PC-9 (cell line): ENCODE measurements at regions not wholly inside any gene's neighbourhood (a gene's known extent, or its start where the extent isn't known, plus 50 kb on each side); places are given as distances from the start of the nearest gene placed in this dataset.

Source experiments
- BruUV-seq: library from RNA; stranded (reverse); fragments of 400-500 nt; replicated peaks from 2 replicates; lab custom pipeline; 2021; lab: Mats Ljungman, UMichigan
- CTCF ChIA-PET: fragments of 300-600 bp; sonication (Branson Sonifier 250); formaldehyde crosslinking; loops from one replicate; lab custom pipeline; 2022; ENCODE audit warnings: antibody characterized with exemption; lab: Charles Lee
- POLR2A ChIA-PET: fragments of 300-600 bp; sonication (Branson Sonifier 250); formaldehyde crosslinking; loops from one replicate; lab custom pipeline; 2022; ENCODE audit warnings: antibody characterized with exemption; ENCODE audit not compliant: unreplicated experiment; lab: Charles Lee
- DNase-seq, 2 experiments: peaks; one replicate each; pipeline versions ENCODE4 v3.0.0 to v3.0.0-alpha.2; 2015 to 2022; ENCODE audit warnings: mixed read lengths in 1 of 2
- H2AFZ ChIP-seq: fragments of 200-600 bp; sonication (generic); 2 replicates; pipeline ENCODE4 v1.8.1; 2017; ENCODE audit warnings: antibody characterized with exemption
- H3F3A ChIP-seq: fragments of 200-600 bp; sonication (generic); 2 replicates; pipeline ENCODE4 v1.8.1; 2017; ENCODE audit warnings: antibody characterized with exemption, mild to moderate bottlenecking, low read depth; ENCODE audit not compliant: insufficient read depth
- H3K27ac ChIP-seq: fragments of 200-600 bp; sonication (generic); 2 replicates; pipeline ENCODE4 v1.6.1; 2016; ENCODE audit warnings: mixed run types
- H3K27me3 ChIP-seq: fragments of 200-600 bp; sonication (generic); 2 replicates; pipeline ENCODE4 v1.6.1; 2016; ENCODE audit warnings: low read depth, mixed run types; ENCODE audit not compliant: insufficient read depth
- H3K36me3 ChIP-seq: fragments of 200-600 bp; sonication (generic); 2 replicates; pipeline ENCODE4 v1.6.1; 2016; ENCODE audit warnings: low read depth, mixed run types
- H3K4me1 ChIP-seq: fragments of 200-600 bp; sonication (generic); replicated peaks from 2 replicates; pipeline ENCODE4 v1.6.1; 2016; ENCODE audit warnings: mixed run types; ENCODE audit not compliant: insufficient read depth
- H3K4me2 ChIP-seq: fragments of 200-600 bp; sonication (generic); 2 replicates; pipeline ENCODE4 v1.6.1; 2017; ENCODE audit warnings: mixed run types
- H3K4me3 ChIP-seq: fragments of 200-600 bp; sonication (generic); 2 replicates; pipeline ENCODE4 v1.6.1; 2016; ENCODE audit warnings: mixed run types
- H3K79me2 ChIP-seq: fragments of 200-600 bp; sonication (generic); 2 replicates; pipeline ENCODE4 v1.6.1; 2017; ENCODE audit warnings: low read depth, mixed run types
- H3K9me2 ChIP-seq: fragments of 200-600 bp; sonication (generic); 2 replicates; pipeline ENCODE4 v1.8.1; 2017; ENCODE audit warnings: mild to moderate bottlenecking; ENCODE audit not compliant: insufficient read depth
- H3K9me3 ChIP-seq: fragments of 200-600 bp; sonication (generic); 2 replicates; pipeline ENCODE4 v1.8.1; 2016; ENCODE audit warnings: low read depth; ENCODE audit not compliant: insufficient read depth
- H4K20me1 ChIP-seq: fragments of 200-600 bp; sonication (generic); 2 replicates; pipeline ENCODE4 v1.8.1; 2017; ENCODE audit not compliant: insufficient read depth
- EZH2 ChIP-seq: fragments of 200-600 bp; sonication (generic); IDR thresholded peaks from 2 replicates; pipeline ENCODE4 v1.8.0; 2017; ENCODE audit warnings: antibody characterized with exemption, low read depth
- intact Hi-C: fragments of 100-400 bp; cut with micrococcal nuclease; formaldehyde crosslinking; loops from one replicate; pipeline ENCODE4 v1.10.0; 2022; ENCODE audit not compliant: unreplicated experiment
- TF ChIP-seq, protein P1 (sequence below): fragments of 200-600 bp; sonication (generic); conservative IDR thresholded peaks from 2 replicates; pipeline ENCODE4 v1.6.1; 2017; ENCODE audit warnings: mixed run types, antibody characterized with exemption, mild to moderate bottlenecking, moderate library complexity

DNA sequence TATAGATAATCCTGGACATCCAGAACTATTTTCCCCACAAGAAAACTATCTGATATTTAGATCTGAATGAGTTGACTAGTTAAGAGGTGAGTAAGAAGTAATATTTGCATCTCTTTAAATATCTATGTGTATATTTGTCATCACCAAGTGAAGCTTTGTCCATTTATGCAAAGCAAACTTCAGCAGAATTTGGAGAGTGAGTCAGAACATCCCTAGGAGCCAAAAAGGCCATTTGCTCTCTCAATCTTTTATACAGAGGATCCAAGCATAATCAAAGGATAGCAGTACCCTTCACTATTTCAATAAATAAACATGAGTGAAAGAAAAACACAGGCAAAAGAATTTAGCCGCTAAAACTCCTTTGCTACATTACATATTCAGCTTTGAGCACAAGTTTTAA lies 454.4 kb downstream of the NR2F1-AS1 start:
- TF ChIP-seq EZH2, result no peak
- TF ChIP-seq, protein P1, sequence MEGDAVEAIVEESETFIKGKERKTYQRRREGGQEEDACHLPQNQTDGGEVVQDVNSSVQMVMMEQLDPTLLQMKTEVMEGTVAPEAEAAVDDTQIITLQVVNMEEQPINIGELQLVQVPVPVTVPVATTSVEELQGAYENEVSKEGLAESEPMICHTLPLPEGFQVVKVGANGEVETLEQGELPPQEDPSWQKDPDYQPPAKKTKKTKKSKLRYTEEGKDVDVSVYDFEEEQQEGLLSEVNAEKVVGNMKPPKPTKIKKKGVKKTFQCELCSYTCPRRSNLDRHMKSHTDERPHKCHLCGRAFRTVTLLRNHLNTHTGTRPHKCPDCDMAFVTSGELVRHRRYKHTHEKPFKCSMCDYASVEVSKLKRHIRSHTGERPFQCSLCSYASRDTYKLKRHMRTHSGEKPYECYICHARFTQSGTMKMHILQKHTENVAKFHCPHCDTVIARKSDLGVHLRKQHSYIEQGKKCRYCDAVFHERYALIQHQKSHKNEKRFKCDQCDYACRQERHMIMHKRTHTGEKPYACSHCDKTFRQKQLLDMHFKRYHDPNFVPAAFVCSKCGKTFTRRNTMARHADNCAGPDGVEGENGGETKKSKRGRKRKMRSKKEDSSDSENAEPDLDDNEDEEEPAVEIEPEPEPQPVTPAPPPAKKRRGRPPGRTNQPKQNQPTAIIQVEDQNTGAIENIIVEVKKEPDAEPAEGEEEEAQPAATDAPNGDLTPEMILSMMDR, result no peak
- no peak overlapping the region for H3K4me2 ChIP-seq
- H2AFZ ChIP-seq, result no peak overlapping the region
- H3K36me3 ChIP-seq, result no peaks in the 10 kb centered on the region
- ChIA-PET POLR2A (no interaction called here), CTCF (no interaction called here)
- no peak for DNase-seq
- peaks cover 6% of the 10 kb centered on the region; the same call in 1 of the 2 replicates for H3K9me3 ChIP-seq
- no peak overlapping the region for H3K27ac ChIP-seq
- intact Hi-C loops, result no loop called here
- no peaks in the 10 kb centered on the region for H4K20me1 ChIP-seq
- H3F3A ChIP-seq, result no peaks in the 10 kb centered on the region
- no peaks in the 10 kb centered on the region for H3K9me2 ChIP-seq
- no peaks in the 10 kb centered on the region for H3K79me2 ChIP-seq
- BruUV-seq, result no TSS peak
- no peak overlapping the region for H3K4me3 ChIP-seq
- H3K4me1 ChIP-seq, result no peaks in the 10 kb centered on the region
- no peaks in the 10 kb centered on the region for H3K27me3 ChIP-seq

DNA sequence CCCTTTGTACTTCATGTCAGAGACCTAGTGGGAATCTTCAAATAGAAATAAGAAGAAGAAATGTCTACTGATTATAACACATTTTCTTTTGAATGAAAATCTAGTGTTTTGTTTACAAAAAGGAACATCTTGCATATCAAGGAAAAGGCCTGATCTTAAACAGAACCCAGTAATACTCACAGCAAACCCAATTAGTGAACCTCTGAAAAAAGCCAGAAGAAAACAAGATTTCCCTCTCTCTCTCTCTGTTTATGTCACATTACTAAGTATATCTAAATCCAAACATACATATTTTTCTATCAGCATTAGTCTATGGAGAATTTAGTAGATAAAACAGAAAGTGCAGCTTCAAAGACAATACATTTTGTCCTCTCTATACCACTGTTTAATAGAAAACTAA lies 457.9 kb downstream of the NR2F1-AS1 start:
- TF ChIP-seq, protein P1, result no peak
- TF ChIP-seq EZH2, result no peak
- intact Hi-C loops, result no loop called here
- no peaks in the 10 kb centered on the region for H3K9me2 ChIP-seq
- no TSS peak for BruUV-seq
- no peaks in the 10 kb centered on the region for H3K79me2 ChIP-seq
- no peak overlapping the region for H3K4me2 ChIP-seq
- H3K4me3 ChIP-seq, result no peak overlapping the region
- POLR2A ChIA-PET, result no interaction called here
- H2AFZ ChIP-seq, result no peak overlapping the region
- CTCF ChIA-PET, result no interaction called here
- no peaks in the 10 kb centered on the region for H3K9me3 ChIP-seq
- no peak overlapping the region for H3K27ac ChIP-seq
- H3K4me1 ChIP-seq, result peaks cover 3% of the 10 kb centered on the region
- no peaks in the 10 kb centered on the region for H3F3A ChIP-seq
- H3K27me3 ChIP-seq, result no peaks in the 10 kb centered on the region
- no peak for DNase-seq
- H4K20me1 ChIP-seq, result no peaks in the 10 kb centered on the region
- H3K36me3 ChIP-seq, result no peaks in the 10 kb centered on the region

DNA sequence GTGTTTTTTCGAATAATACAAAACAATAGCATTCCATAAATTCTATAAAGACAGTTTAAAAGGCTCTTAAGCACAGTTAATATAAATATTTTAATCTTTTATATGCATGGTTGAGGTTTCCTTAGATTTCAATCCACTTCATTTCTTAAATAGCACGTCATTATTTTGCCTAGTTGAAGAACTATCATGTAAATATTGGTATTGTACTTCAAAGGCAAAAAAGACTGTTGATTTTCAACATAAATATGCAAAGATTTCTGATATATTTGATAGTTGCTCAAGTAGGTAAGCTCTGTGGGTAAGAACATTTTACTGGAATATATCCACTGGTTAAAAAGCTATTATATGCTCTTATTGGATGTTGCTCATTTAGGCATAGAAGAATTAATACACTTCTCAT lies 458.6 kb downstream of the NR2F1-AS1 start:
- Histone ChIP-seq H3K27ac (no peak overlapping the region), H3K4me1 (peaks cover 9% of the 10 kb centered on the region), H3F3A (no peaks in the 10 kb centered on the region; the same call in 1 of the 2 replicates), H2AFZ (no peak overlapping the region), H3K9me2 (no peaks in the 10 kb centered on the region), H3K4me2 (no peak overlapping the region), H3K4me3 (no peak overlapping the region), H3K27me3 (no peaks in the 10 kb centered on the region), H3K9me3 (no peaks in the 10 kb centered on the region), H3K79me2 (no peaks in the 10 kb centered on the region), H3K36me3 (no peaks in the 10 kb centered on the region), H4K20me1 (no peaks in the 10 kb centered on the region)
- POLR2A ChIA-PET, result no interaction called here
- CTCF ChIA-PET, result no interaction called here
- DNase-seq, result no peak
- BruUV-seq, result no TSS peak
- intact Hi-C loops, result no loop called here
- TF ChIP-seq EZH2, result no peak
- TF ChIP-seq, protein P1, result no peak
